ENCODE measurements at regions not wholly inside any gene's neighbourhood (a gene's known extent, or its start where the extent isn't known, plus 50 kb on each side); places are given as distances from the start of the nearest gene placed in this dataset.

DNA sequence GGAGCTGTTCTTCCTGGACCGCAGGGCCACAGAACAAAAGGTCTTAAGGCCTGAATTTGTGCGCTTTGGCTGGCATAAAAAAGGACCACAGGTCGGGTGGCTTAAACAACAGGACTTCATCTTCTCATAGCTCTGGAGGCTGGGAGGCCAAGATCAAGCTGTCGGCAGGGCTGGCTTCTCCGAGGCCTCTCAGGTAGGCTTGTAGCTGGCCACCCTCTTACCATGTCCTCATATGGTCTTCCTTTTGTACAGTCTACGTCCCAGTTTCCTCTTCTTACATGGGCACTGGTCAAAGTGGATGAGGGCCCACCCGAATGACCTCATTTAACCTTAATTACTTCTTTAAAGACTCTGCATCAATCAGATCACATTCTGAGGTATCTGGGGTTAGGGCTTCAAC, 257.6 kb downstream of the CBLN1 start:
- peak; percentile 20 for DNase-seq (ENCODE audit: low spot score)
- no peaks in the 10 kb centered on the region for H3K4me1 ChIP-seq (ENCODE audit: control insufficient read depth in 4 of 4, insufficient read depth in 4 of 4, low read length in 3 of 4)
- H3K36me3 ChIP-seq (ENCODE audit: control insufficient read depth in 4 of 4, insufficient read depth in 3 of 4, low read depth in 1 of 4, low read length in 3 of 4): no peaks in the 10 kb centered on the region
- H3K9ac ChIP-seq (ENCODE audit: low read depth in 1 of 2, low read length in 2 of 2): no peak overlapping the region
- H3K27me3 ChIP-seq (ENCODE audit: control insufficient read depth in 4 of 4, insufficient read depth in 4 of 4, low read length in 3 of 4): no peaks in the 10 kb centered on the region
- no peak overlapping the region for H3K27ac ChIP-seq (ENCODE audit: low read depth in 1 of 2, low read length in 2 of 2)
- WGBS: 86% methylated on average over 7 of the region's 7 CpGs
- no peaks in the 10 kb centered on the region for H3K9me3 ChIP-seq (ENCODE audit: control insufficient read depth in 4 of 4, low read length in 3 of 4)
- no peak for TF ChIP-seq ATF3 (IDR thresholded peaks at IDR 0.05)
- no peak for TF ChIP-seq NR2F2 (IDR thresholded peaks at IDR 0.05)
- no peak overlapping the region for H3K4me3 ChIP-seq (ENCODE audit: low read depth in 1 of 3, low read length in 3 of 3)

- no peak for DNase-seq (ENCODE audit: low spot score)
Observed at GRCh38 chr16:49023050-49023449, 258.6 kb downstream of the CBLN1 start.

GRCh38 chr16:49022351-49022963, 259.2 kb downstream of the CBLN1 start:
- H3K27me3 ChIP-seq (ENCODE audit: control insufficient read depth in 4 of 4, insufficient read depth in 4 of 4, low read length in 3 of 4): no peaks in the 10 kb centered on the region
- no peak overlapping the region for H3K9ac ChIP-seq (ENCODE audit: low read depth in 1 of 2, low read length in 2 of 2)
- no peak overlapping the region for H3K4me3 ChIP-seq (ENCODE audit: low read depth in 1 of 3, low read length in 3 of 3)
- TF ChIP-seq HNF4G (IDR thresholded peaks at IDR 0.05) (no peak), GABPA (IDR thresholded peaks at IDR 0.05 in 1 of 2, conservative IDR thresholded peaks at IDR 0.05 in 1 of 2) (no peak), EGR1 (IDR thresholded peaks at IDR 0.05; ENCODE audit: low read depth in 2 of 2) (no peak), FOXA2 (IDR thresholded peaks at IDR 0.05) (no peak), ATF3 (IDR thresholded peaks at IDR 0.05) (no peak), CTCF (IDR thresholded peaks at IDR 0.05; ENCODE audit: low read depth, low read length, missing input control) (no peak)
- no peaks in the 10 kb centered on the region for H3K36me3 ChIP-seq (ENCODE audit: control insufficient read depth in 4 of 4, insufficient read depth in 3 of 4, low read depth in 1 of 4, low read length in 3 of 4)
- WGBS: 80% methylated on average over 12 of the region's 12 CpGs
- H3K27ac ChIP-seq (ENCODE audit: low read depth in 1 of 2, low read length in 2 of 2): no peak overlapping the region
- DNase-seq (ENCODE audit: low spot score): peak; percentile 26
- no peaks in the 10 kb centered on the region for H3K9me3 ChIP-seq (ENCODE audit: control insufficient read depth in 4 of 4, low read length in 3 of 4)
- H3K4me1 ChIP-seq (ENCODE audit: control insufficient read depth in 4 of 4, insufficient read depth in 4 of 4, low read length in 3 of 4): no peaks in the 10 kb centered on the region

More at GRCh38 chr16:49023050-49023449, 258.6 kb downstream of the CBLN1 start:
- H3K36me3 ChIP-seq (ENCODE audit: control insufficient read depth in 4 of 4, insufficient read depth in 3 of 4, low read depth in 1 of 4, low read length in 3 of 4): no peaks in the 10 kb centered on the region
- H3K27me3 ChIP-seq (ENCODE audit: control insufficient read depth in 4 of 4, insufficient read depth in 4 of 4, low read length in 3 of 4): no peaks in the 10 kb centered on the region
- no peaks in the 10 kb centered on the region for H3K9me3 ChIP-seq (ENCODE audit: control insufficient read depth in 4 of 4, low read length in 3 of 4)
- no peak overlapping the region for H3K27ac ChIP-seq (ENCODE audit: low read depth in 1 of 2, low read length in 2 of 2)
- H3K9ac ChIP-seq (ENCODE audit: low read depth in 1 of 2, low read length in 2 of 2): no peak overlapping the region
- no peak for TF ChIP-seq HNF4G (IDR thresholded peaks at IDR 0.05)
- no peak for TF ChIP-seq ATF3 (IDR thresholded peaks at IDR 0.05)
- TF ChIP-seq RAD21 (IDR thresholded peaks at IDR 0.05): no peak
- TF ChIP-seq GABPA (IDR thresholded peaks at IDR 0.05 in 1 of 2, conservative IDR thresholded peaks at IDR 0.05 in 1 of 2): no peak
- TF ChIP-seq, protein P1, sequence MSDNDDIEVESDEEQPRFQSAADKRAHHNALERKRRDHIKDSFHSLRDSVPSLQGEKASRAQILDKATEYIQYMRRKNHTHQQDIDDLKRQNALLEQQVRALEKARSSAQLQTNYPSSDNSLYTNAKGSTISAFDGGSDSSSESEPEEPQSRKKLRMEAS (IDR thresholded peaks at IDR 0.05): no peak
- TF ChIP-seq CTCF (IDR thresholded peaks at IDR 0.05; ENCODE audit: low read depth, low read length, missing input control): no peak
- TF ChIP-seq SP1 (IDR thresholded peaks at IDR 0.05): no peak
- no peak for TF ChIP-seq YY1 (IDR thresholded peaks at IDR 0.05)
- TF ChIP-seq RXRA (IDR thresholded peaks at IDR 0.05): no peak
- no peak for TF ChIP-seq EGR1 (IDR thresholded peaks at IDR 0.05; ENCODE audit: low read depth in 2 of 2)
- 30% methylated on average over 4 of the region's 4 CpGs for WGBS
- no peaks in the 10 kb centered on the region for H3K4me1 ChIP-seq (ENCODE audit: control insufficient read depth in 4 of 4, insufficient read depth in 4 of 4, low read length in 3 of 4)
- H3K4me3 ChIP-seq (ENCODE audit: low read depth in 1 of 3, low read length in 3 of 3): no peak overlapping the region
